GM23338 (cell line): ENCODE measurements at regions not wholly inside any gene's neighbourhood (a gene's known extent, or its start where the extent isn't known, plus 50 kb on each side); places are given as distances from the start of the nearest gene placed in this dataset.

Experiments
- ATAC-seq: fragments of 200-7000 bp; cut with Tn5 transposase; 3 replicates; pipeline ENCODE4 v1.9.1; 2020
- DNase-seq: peaks from one replicate; pipeline ENCODE4 v3.0.0-alpha.2; 2015; ENCODE audit warnings: low spot score
- H2AFZ ChIP-seq: fragments of 200-600 bp; sonication (generic); 2 replicates; pipeline ENCODE4 v1.8.0; 2016; ENCODE audit warnings: antibody characterized with exemption, mild to moderate bottlenecking, moderate library complexity
- H3F3A ChIP-seq: fragments of 200-600 bp; sonication (generic); replicated peaks from 2 replicates; pipeline ENCODE4 v1.8.0; 2017; ENCODE audit warnings: antibody characterized with exemption, mixed run types, low read depth
- H3K27ac ChIP-seq: fragments of 200-600 bp; sonication (generic); 2 replicates; pipeline ENCODE4 v1.6.1; 2016; ENCODE audit warnings: low read depth
- H3K27me3 ChIP-seq: fragments of 200-600 bp; sonication (generic); 2 replicates; pipeline ENCODE4 v1.8.0; 2016; ENCODE audit warnings: mild to moderate bottlenecking, mixed run types, moderate library complexity; ENCODE audit not compliant: insufficient read depth
- H3K36me3 ChIP-seq: fragments of 200-600 bp; sonication (generic); 2 replicates; pipeline ENCODE4 v1.8.0; 2016; ENCODE audit warnings: mild to moderate bottlenecking; ENCODE audit not compliant: insufficient read depth
- H3K4me1 ChIP-seq: fragments of 200-600 bp; sonication (generic); 2 replicates; pipeline ENCODE4 v1.8.0; 2016; ENCODE audit warnings: mild to moderate bottlenecking, moderate library complexity; ENCODE audit not compliant: insufficient read depth
- H3K4me2 ChIP-seq: fragments of 200-600 bp; sonication (generic); 2 replicates; pipeline ENCODE4 v1.7.1; 2017; ENCODE audit warnings: mixed run types
- H3K4me3 ChIP-seq: fragments of 200-600 bp; sonication (generic); 2 replicates; pipeline ENCODE4 v1.6.1; 2016; ENCODE audit warnings: mixed run types
- H3K79me2 ChIP-seq: fragments of 200-600 bp; sonication (generic); replicated peaks from 2 replicates; pipeline ENCODE4 v1.8.0; 2017; ENCODE audit warnings: mild to moderate bottlenecking; ENCODE audit not compliant: insufficient read depth
- H3K9me2 ChIP-seq: fragments of 200-600 bp; sonication (generic); 2 replicates; pipeline ENCODE4 v1.8.0; 2017; ENCODE audit not compliant: insufficient read depth
- H4K20me1 ChIP-seq: fragments of 200-600 bp; sonication (generic); replicated peaks from 2 replicates; pipeline ENCODE4 v1.8.0; 2017; ENCODE audit warnings: mild to moderate bottlenecking; ENCODE audit not compliant: insufficient read depth
- H3K27ac Mint-ChIP-seq: 2 replicates; pipeline ENCODE4 v1.8.0; 2020; ENCODE audit warnings: inconsistent platforms, mild to moderate bottlenecking, moderate library complexity, mixed read lengths
- H3K27me3 Mint-ChIP-seq: 3 replicates; pipeline ENCODE4 v1.8.0; 2022; ENCODE audit warnings: low read depth, mild to moderate bottlenecking, moderate library complexity, mixed read lengths, inconsistent platforms; ENCODE audit not compliant: insufficient read depth, poor library complexity
- H3K36me3 Mint-ChIP-seq: 3 replicates; pipeline ENCODE4 v1.8.0; 2021; ENCODE audit warnings: low read depth, mild to moderate bottlenecking, inconsistent platforms, moderate library complexity, mixed read lengths
- H3K4me1 Mint-ChIP-seq: 3 replicates; pipeline ENCODE4 v1.8.0; 2020; ENCODE audit warnings: mild to moderate bottlenecking, inconsistent platforms, mixed read lengths
- H3K4me3 Mint-ChIP-seq: 3 replicates; pipeline ENCODE4 v1.8.0; 2021; ENCODE audit warnings: moderate library complexity, mild to moderate bottlenecking, inconsistent platforms, mixed read lengths
- H3K9me3 Mint-ChIP-seq: 3 replicates; pipeline ENCODE4 v1.8.0; 2020; ENCODE audit warnings: moderate library complexity, mild to moderate bottlenecking, inconsistent platforms, mixed read lengths
- CREB1 ChIP-seq: fragments of 250-450 bp; sonication (Bioruptor Pico); IDR thresholded peaks from 2 replicates; pipeline ENCODE4 v1.5.0; 2020; ENCODE audit warnings: low read depth, mild to moderate bottlenecking, moderate library complexity
- EZH2 ChIP-seq: fragments of 200-600 bp; sonication (generic); IDR thresholded peaks from one replicate; pipeline ENCODE4 v1.8.0; 2017; ENCODE audit warnings: antibody characterized with exemption, mild to moderate bottlenecking, low read depth; ENCODE audit not compliant: unreplicated experiment
- EZH2phosphoT487 ChIP-seq: fragments of 200-600 bp; sonication (generic); IDR thresholded peaks from one replicate; pipeline ENCODE4 v1.8.1; 2018; ENCODE audit warnings: antibody characterized with exemption; ENCODE audit not compliant: unreplicated experiment
- JUNB ChIP-seq: IDR thresholded peaks from one replicate; pipeline ENCODE4 v1.6.1; 2016; ENCODE audit warnings: antibody characterized with exemption; ENCODE audit not compliant: unreplicated experiment
- NANOG ChIP-seq: IDR thresholded peaks from 2 replicates; pipeline ENCODE4 v1.6.1; 2016; ENCODE audit warnings: antibody characterized with exemption, borderline replicate concordance
- POLR2AphosphoS5 ChIP-seq: IDR thresholded peaks from 2 replicates; pipeline ENCODE4 v1.6.1; 2016; ENCODE audit warnings: antibody characterized with exemption, low read depth
- REST ChIP-seq: IDR thresholded peaks from one replicate; pipeline ENCODE4 v1.6.1; 2018; ENCODE audit warnings: antibody characterized with exemption; ENCODE audit not compliant: unreplicated experiment
- STAT1 ChIP-seq: IDR thresholded peaks from one replicate; pipeline ENCODE4 v1.6.1; 2016; ENCODE audit warnings: antibody characterized with exemption; ENCODE audit not compliant: unreplicated experiment
- ZNF114 ChIP-seq: fragments of 250-450 bp; sonication (Bioruptor Pico); IDR thresholded peaks from 2 replicates; pipeline ENCODE4 v1.5.0; 2020; ENCODE audit warnings: mild to moderate bottlenecking, moderate library complexity
- ZNF331 ChIP-seq: fragments of 250-450 bp; sonication (Bioruptor Pico); IDR thresholded peaks from 2 replicates; pipeline ENCODE4 v1.5.0; 2020; ENCODE audit warnings: low read depth, mild to moderate bottlenecking, moderate library complexity
- ZNF462 ChIP-seq: fragments of 250-450 bp; sonication (Bioruptor Pico); IDR thresholded peaks from 2 replicates; pipeline ENCODE4 v1.5.0; 2020; ENCODE audit warnings: mild to moderate bottlenecking, moderate library complexity
- TF ChIP-seq, protein P1 (sequence below), 2 experiments: fragments of 200-600 bp in 1 of 2; sonication (generic) in 1 of 2; conservative IDR thresholded peaks; 2 replicates each; pipeline versions ENCODE4 v1.5.1 to v1.6.1; 2016 to 2017; ENCODE audit warnings: antibody characterized with exemption in 2 of 2, low read depth in 2 of 2, mild to moderate bottlenecking in 2 of 2, moderate library complexity in 1 of 2
- TF ChIP-seq, protein P2 (sequence below): IDR thresholded peaks from 2 replicates; pipeline ENCODE4 v1.6.1; 2016; ENCODE audit warnings: antibody characterized with exemption

- Mint-ChIP-seq H3K4me3 (no peak overlapping the region), H3K36me3 (0 out of 3 replicates have a peak, but pooled peaks cover 4% of the 10 kb centered on the region), H3K27me3 (peaks cover 8% of the 10 kb centered on the region), H3K9me3 (no peaks in the 10 kb centered on the region; the same call in 2 of the 3 replicates), H3K27ac (no peak overlapping the region), H3K4me1 (peaks cover 25% of the 10 kb centered on the region)
- Histone ChIP-seq H3K4me2 (no peak overlapping the region), H3K9me2 (no peaks in the 10 kb centered on the region), H4K20me1 (no peaks in the 10 kb centered on the region), H3K27ac (no peak overlapping the region), H3K79me2 (no peaks in the 10 kb centered on the region), H3K27me3 (no peaks in the 10 kb centered on the region), H3F3A (no peaks in the 10 kb centered on the region), H3K36me3 (no peaks in the 10 kb centered on the region), H3K4me3 (no peak overlapping the region), H3K4me1 (peaks cover 8% of the 10 kb centered on the region; the same call in 1 of the 2 replicates), H2AFZ (no peak overlapping the region; the same call in 1 of the 2 replicates)
- no peak for ATAC-seq
- no peak for DNase-seq
- TF ChIP-seq ZNF114, result no peak
- TF ChIP-seq EZH2, result no peak
- no peak for TF ChIP-seq STAT1
- TF ChIP-seq REST, result no peak
- TF ChIP-seq POLR2AphosphoS5, result no peak
- no peak for TF ChIP-seq EZH2phosphoT487
- TF ChIP-seq JUNB, result no peak
- no peak for TF ChIP-seq ZNF462
- TF ChIP-seq, protein P1, sequence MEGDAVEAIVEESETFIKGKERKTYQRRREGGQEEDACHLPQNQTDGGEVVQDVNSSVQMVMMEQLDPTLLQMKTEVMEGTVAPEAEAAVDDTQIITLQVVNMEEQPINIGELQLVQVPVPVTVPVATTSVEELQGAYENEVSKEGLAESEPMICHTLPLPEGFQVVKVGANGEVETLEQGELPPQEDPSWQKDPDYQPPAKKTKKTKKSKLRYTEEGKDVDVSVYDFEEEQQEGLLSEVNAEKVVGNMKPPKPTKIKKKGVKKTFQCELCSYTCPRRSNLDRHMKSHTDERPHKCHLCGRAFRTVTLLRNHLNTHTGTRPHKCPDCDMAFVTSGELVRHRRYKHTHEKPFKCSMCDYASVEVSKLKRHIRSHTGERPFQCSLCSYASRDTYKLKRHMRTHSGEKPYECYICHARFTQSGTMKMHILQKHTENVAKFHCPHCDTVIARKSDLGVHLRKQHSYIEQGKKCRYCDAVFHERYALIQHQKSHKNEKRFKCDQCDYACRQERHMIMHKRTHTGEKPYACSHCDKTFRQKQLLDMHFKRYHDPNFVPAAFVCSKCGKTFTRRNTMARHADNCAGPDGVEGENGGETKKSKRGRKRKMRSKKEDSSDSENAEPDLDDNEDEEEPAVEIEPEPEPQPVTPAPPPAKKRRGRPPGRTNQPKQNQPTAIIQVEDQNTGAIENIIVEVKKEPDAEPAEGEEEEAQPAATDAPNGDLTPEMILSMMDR (conservative IDR thresholded peaks at IDR 0.05; ENCODE audit: low read depth in 2 of 2), result no peak
- TF ChIP-seq, protein P2, sequence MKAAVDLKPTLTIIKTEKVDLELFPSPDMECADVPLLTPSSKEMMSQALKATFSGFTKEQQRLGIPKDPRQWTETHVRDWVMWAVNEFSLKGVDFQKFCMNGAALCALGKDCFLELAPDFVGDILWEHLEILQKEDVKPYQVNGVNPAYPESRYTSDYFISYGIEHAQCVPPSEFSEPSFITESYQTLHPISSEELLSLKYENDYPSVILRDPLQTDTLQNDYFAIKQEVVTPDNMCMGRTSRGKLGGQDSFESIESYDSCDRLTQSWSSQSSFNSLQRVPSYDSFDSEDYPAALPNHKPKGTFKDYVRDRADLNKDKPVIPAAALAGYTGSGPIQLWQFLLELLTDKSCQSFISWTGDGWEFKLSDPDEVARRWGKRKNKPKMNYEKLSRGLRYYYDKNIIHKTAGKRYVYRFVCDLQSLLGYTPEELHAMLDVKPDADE, result no peak
- no peak for TF ChIP-seq ZNF331 (CRISPR knock-in tag)
- TF ChIP-seq NANOG, result no peak
- no peak for TF ChIP-seq CREB1 (CRISPR knock-in tag)
Observed at GRCh38 chr3:83457551-83457950, 1501.2 kb upstream of the CADM2 start.
